Ovary (tissue), 7 donors: ENCODE measurements at regions not wholly inside any gene's neighbourhood (a gene's known extent, or its start where the extent isn't known, plus 50 kb on each side); places are given as distances from the start of the nearest gene placed in this dataset.
"Not testable (repeated sequence)": the region's sequence is repeated elsewhere in the genome, so short reads cannot be mapped to it uniquely, and the experiment has no call there.

Experiments
- DNase-seq, 5 donors: peaks; one replicate each; pipeline ENCODE4 v3.0.0-alpha.2; 2019 to 2020
- H3K27ac ChIP-seq, 2 donors: fragments of 200-600 bp; one replicate each; pipeline versions ENCODE4 v1.5.1 to v1.8.0; 2019 to 2022
- H3K27me3 ChIP-seq: fragments of 200-600 bp; one replicate; pipeline ENCODE4 v1.8.0; 2022
- H3K36me3 ChIP-seq: fragments of 200-600 bp; sonication (generic); one replicate; pipeline ENCODE4 v1.5.1; 2019
- H3K4me1 ChIP-seq: one replicate; pipeline ENCODE4 v1.8.1; 2013; ENCODE audit warnings: mild to moderate bottlenecking, moderate library complexity; ENCODE audit not compliant: insufficient read depth
- H3K4me3 ChIP-seq: fragments of 200-600 bp; sonication (generic); one replicate; pipeline ENCODE4 v1.5.1; 2017
- H3K9me3 ChIP-seq, 2 donors: fragments of 200-600 bp in 1 of 2; sonication (generic) in 1 of 2; one replicate each; pipeline versions ENCODE4 v1.5.1 to v1.8.1; 2013 to 2019; ENCODE audit warnings: mild to moderate bottlenecking in 1 of 2, moderate library complexity in 1 of 2
- CTCF ChIP-seq, 3 donors: fragments of 450-650 bp in 2 of 3; fragments of 200-600 bp in 1 of 3; IDR thresholded peaks; one replicate each; pipeline versions ENCODE4 v1.5.1 to v1.8.0; 2016 to 2022; ENCODE audit warnings: antibody characterized with exemption in 3 of 3, mild to moderate bottlenecking in 1 of 3
- EP300 ChIP-seq: sonication (generic); formaldehyde crosslinking; IDR thresholded peaks from one replicate; pipeline ENCODE4 v1.6.1; 2017; ENCODE audit warnings: antibody characterized with exemption
- POLR2A ChIP-seq: fragments of 450-650 bp; IDR thresholded peaks from one replicate; pipeline ENCODE4 v1.6.1; 2017; ENCODE audit warnings: antibody characterized with exemption, mild to moderate bottlenecking, moderate library complexity
- WGBS, 3 donors: extraction: QIAGEN DNeasy Blood & Tissue Kit in 1 of 3; methylation state at CpG; one replicate each; pipeline versions ENCODE4 v1.1.5 to v1.1.7; 2013 to 2017; 5-methylcytosine and 5-hydroxymethylcytosine counted together
- intact Hi-C, 4 donors: fragments of 100-400 bp; cut with DNase I; formaldehyde crosslinking; loops; one replicate each; pipeline versions ENCODE4 v1.11.0 to v1.15.1; 2022 to 2023
- donor health status: DM: no; HTN: no; CAD: no; lungs with moderate emphysema.
- donor health status: DM: no; HTN: no; CAD: no.
- donor health status: Bipolar disorder and iron deficiency.
- donor health status: DM: no; HTN: no; CAD: no.
- donor health status: DM: yes; HTN: yes; CAD: no.

GRCh38 chr6:3617192-3617631, 134.3 kb downstream of the PXDC1 start:
- 68 to 74% (median 72%) methylated on average over 7 of the region's 7 CpGs for WGBS, 3 donors
- Histone ChIP-seq H3K9me3 (no peaks in the 10 kb centered on the region), H3K27me3 (no peaks in the 10 kb centered on the region), H3K36me3 (no peaks in the 10 kb centered on the region), H3K27ac (no peak overlapping the region), H3K4me3 (no peak overlapping the region), H3K4me1 (no peaks in the 10 kb centered on the region)
- DNase-seq, result no peak
- TF ChIP-seq CTCF (IDR thresholded peaks at IDR 0.05) (no peak), POLR2A (no peak), EP300 (no peak)
- intact Hi-C loops, result no loop called here

GRCh38 chr6:3616565-3617176, 134.8 kb downstream of the PXDC1 start:
- Histone ChIP-seq H3K27ac (no peak overlapping the region), H3K4me1 (no peaks in the 10 kb centered on the region), H3K27me3 (no peaks in the 10 kb centered on the region), H3K36me3 (no peaks in the 10 kb centered on the region), H3K9me3 (no peaks in the 10 kb centered on the region), H3K4me3 (no peak overlapping the region)
- intact Hi-C loops, result no loop called here
- WGBS, 3 donors, result 87 to 91% (median 91%) methylated on average over 9 of the region's 9 CpGs
- TF ChIP-seq POLR2A, result no peak
- no peak for TF ChIP-seq EP300
- TF ChIP-seq CTCF (IDR thresholded peaks at IDR 0.05), result no peak
- no peak for DNase-seq

DNA sequence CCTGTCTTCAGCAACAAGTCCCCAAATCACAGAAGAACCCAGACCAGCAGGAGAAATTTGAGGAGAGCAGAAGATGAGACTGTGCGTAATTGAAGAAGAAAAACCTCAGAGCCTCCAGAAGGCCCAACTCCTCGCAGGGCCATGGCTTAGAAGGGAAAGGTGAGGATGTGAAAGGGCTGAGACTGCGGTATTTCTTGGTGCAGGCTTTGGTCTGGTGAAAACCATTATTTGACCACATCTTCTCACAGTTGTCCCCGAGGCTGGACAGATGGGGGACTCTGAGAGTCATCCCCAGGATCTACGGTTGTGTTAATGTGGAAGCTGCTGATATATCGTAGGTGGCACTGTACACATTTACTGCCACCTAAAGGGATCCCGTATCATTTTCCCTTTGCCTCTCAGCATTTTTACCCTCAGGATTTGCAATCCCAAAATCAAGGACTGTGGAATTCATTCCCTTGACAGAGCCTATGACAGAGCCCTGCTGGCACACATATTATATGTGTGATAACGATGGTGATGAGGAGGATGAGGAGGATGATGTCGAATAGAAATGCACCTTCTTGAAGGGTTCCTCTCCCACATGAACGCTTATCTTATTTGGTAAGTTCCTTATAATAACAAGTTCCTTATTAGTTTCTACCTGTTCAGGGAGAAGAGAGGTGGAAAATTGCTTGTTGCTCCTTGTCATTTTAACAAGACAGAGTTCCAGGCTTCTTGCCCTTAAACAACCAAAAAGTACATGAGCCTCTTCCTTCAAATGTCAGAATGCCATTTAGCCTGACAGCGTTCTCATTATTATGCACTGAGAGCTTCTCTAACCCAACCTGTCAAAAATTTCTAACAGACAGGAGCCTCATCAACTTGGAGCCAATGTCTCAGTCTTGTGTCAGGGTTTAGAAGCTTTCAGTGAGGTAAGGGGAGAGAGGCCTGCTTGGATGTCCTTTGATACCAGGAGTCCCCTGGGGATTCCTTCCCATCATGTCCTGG, 135.8 kb downstream of the PXDC1 start:
- H3K4me3 ChIP-seq, result no peak overlapping the region
- no peak overlapping the region for H3K27ac ChIP-seq
- no peaks in the 10 kb centered on the region for H3K4me1 ChIP-seq
- H3K36me3 ChIP-seq, result no peaks in the 10 kb centered on the region
- WGBS, 3 donors, result 78 to 84% (median 81%) methylated on average over 11 of the region's 11 CpGs
- H3K27me3 ChIP-seq, result no peaks in the 10 kb centered on the region
- intact Hi-C loops, result no loop called here
- TF ChIP-seq EP300, result no peak
- no peak for TF ChIP-seq CTCF (IDR thresholded peaks at IDR 0.05)
- TF ChIP-seq POLR2A, result no peak
- no peaks in the 10 kb centered on the region for H3K9me3 ChIP-seq
- no peak for DNase-seq

- intact Hi-C loops, result no loop called here
- 56 to 67% (median 61%) methylated on average over 2 of the region's 2 CpGs for WGBS, 3 donors
- Histone ChIP-seq H3K4me3 (no peak overlapping the region), H3K9me3 (no peaks in the 10 kb centered on the region), H3K27me3 (no peaks in the 10 kb centered on the region), H3K4me1 (no peaks in the 10 kb centered on the region), H3K36me3 (no peaks in the 10 kb centered on the region), H3K27ac (no peak overlapping the region)
- TF ChIP-seq EP300, result no peak
- no peak for TF ChIP-seq POLR2A
- TF ChIP-seq CTCF (IDR thresholded peaks at IDR 0.05), result no peak
- DNase-seq, result no peak
These were observed 136.6 kb downstream of the PXDC1 start for GRCh38 chr6:3614918-3615317.

DNA sequence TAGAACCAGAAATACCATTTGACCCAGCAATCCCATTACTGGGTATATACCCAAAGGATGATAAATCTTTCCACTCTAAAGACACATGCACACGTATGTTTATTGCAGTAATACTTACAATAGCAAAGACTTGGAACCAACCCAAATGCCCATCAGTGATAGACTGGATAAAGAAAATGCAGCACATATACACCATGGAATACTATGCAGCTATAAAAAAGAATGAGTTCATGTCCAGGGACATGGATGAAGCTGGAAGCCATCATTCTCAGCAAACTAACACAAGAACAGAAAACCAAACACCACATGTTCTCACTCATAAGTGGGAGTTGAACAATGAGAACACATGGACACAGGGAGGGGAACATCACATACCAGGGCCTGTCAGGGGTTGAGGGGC, 137.9 kb downstream of the PXDC1 start:
- H3K4me3 ChIP-seq, intact Hi-C loops, H3K36me3 ChIP-seq, H3K27ac ChIP-seq, H3K9me3 ChIP-seq, DNase-seq, H3K4me1 ChIP-seq, H3K27me3 ChIP-seq: not testable (repeated sequence)
- WGBS, 3 donors, result 92 to 100% (median 100%) methylated on average over 1 of the region's 1 CpG
